GM12878 (cell line): ENCODE measurements at regions not wholly inside any gene's neighbourhood (a gene's known extent, or its start where the extent isn't known, plus 50 kb on each side); places are given as distances from the start of the nearest gene placed in this dataset.

ENCODE experiments used
- ATAC-seq: fragments of 200-7000 bp; cut with Tn5 transposase; 3 replicates; pipeline ENCODE4 v1.9.1; 2020; ENCODE audit warnings: mild to moderate bottlenecking, moderate library complexity
- BruUV-seq: library from RNA; stranded (reverse); fragments of 400-500 nt; replicated peaks from 2 replicates; lab custom pipeline; 2021; lab: Mats Ljungman, UMichigan
- CTCF ChIA-PET: fragments of 300-600 bp; sonication (Branson Sonifier 250); formaldehyde crosslinking; extraction: SDS; loops from one replicate; lab custom pipeline; 2021; ENCODE audit warnings: inconsistent platforms; lab: Yijun Ruan, JAX
- POLR2A ChIA-PET: fragments of 350-600 bp; formaldehyde crosslinking; extraction: SDS; loops from one replicate; lab custom pipeline; 2021; ENCODE audit warnings: inconsistent platforms; lab: Charles Lee
- RAD21 ChIA-PET: fragments of 300-600 bp; sonication (Branson Sonifier 250); formaldehyde crosslinking; loops from one replicate; lab custom pipeline; 2023; ENCODE audit warnings: antibody characterized with exemption; ENCODE audit not compliant: unreplicated experiment; lab: Charles Lee
- SMC1A ChIA-PET: fragments of 300-600 bp; sonication (Branson Sonifier 250); formaldehyde crosslinking; loops from one replicate; lab custom pipeline; 2023; ENCODE audit not compliant: unreplicated experiment, uncharacterized antibody; lab: Charles Lee
- DNase-seq: peaks from one replicate; pipeline ENCODE4 v3.0.0-alpha.2; 2011; ENCODE audit warnings: low read depth, low spot score
- FAIRE-seq: peaks from 3 replicates; lab custom pipeline; 2011; peaks lifted over from hg19 to GRCh38; lab: Jason Lieb, UNC
- H2AFZ ChIP-seq: 2 replicates; pipeline ENCODE4 v1.6.0; 2011; ENCODE audit warnings: low read depth, low read length, control low read depth; ENCODE audit not compliant: control insufficient read depth
- H3K27ac ChIP-seq: 2 replicates; pipeline ENCODE4 v1.5.1; 2011; ENCODE audit warnings: control low read depth; ENCODE audit not compliant: control insufficient read depth, insufficient read depth
- H3K27me3 ChIP-seq, 2 experiments: replicated peaks in 1 of 2; 2 replicates each; pipeline versions ENCODE4 v1.6.0 to v1.6.1; 2011; ENCODE audit warnings: low read length in 1 of 2; ENCODE audit not compliant: control insufficient read depth in 2 of 2, insufficient read depth in 2 of 2
- H3K36me3 ChIP-seq, 2 experiments: 2 replicates each; pipeline ENCODE4 v1.5.1; 2011; ENCODE audit warnings: low read length in 1 of 2; ENCODE audit not compliant: control insufficient read depth in 2 of 2, insufficient read depth in 2 of 2
- H3K4me1 ChIP-seq: 2 replicates; pipeline ENCODE4 v1.6.1; 2011; ENCODE audit warnings: mild to moderate bottlenecking, low read length, moderate library complexity, mixed read lengths; ENCODE audit not compliant: control insufficient read depth, insufficient read depth
- H3K4me2 ChIP-seq: 2 replicates; pipeline ENCODE4 v1.6.0; 2011; ENCODE audit warnings: control low read depth; ENCODE audit not compliant: control insufficient read depth, insufficient read depth
- H3K4me3 ChIP-seq: fragments of 200-600 bp; sonication (generic); 2 replicates; pipeline ENCODE4 v1.5.1; 2016
- H3K79me2 ChIP-seq: 2 replicates; pipeline ENCODE4 v1.6.0; 2011; ENCODE audit warnings: low read length; ENCODE audit not compliant: control insufficient read depth, insufficient read depth
- H3K9ac ChIP-seq: 2 replicates; pipeline ENCODE4 v1.8.0; 2011; ENCODE audit warnings: low read length, control low read depth, mixed read lengths; ENCODE audit not compliant: control insufficient read depth, insufficient read depth
- H3K9me3 ChIP-seq: replicated peaks from 3 replicates; pipeline ENCODE4 v1.5.1; 2011; ENCODE audit warnings: mild to moderate bottlenecking, low read length; ENCODE audit not compliant: control insufficient read depth, insufficient read depth
- H4K20me1 ChIP-seq: 2 replicates; pipeline ENCODE4 v1.6.0; 2011; ENCODE audit not compliant: control insufficient read depth, insufficient read depth
- MEF2A ChIP-seq: IDR thresholded peaks from 2 replicates; pipeline ENCODE4 v1.6.1; 2011; ENCODE audit warnings: low read depth, mild to moderate bottlenecking, low read length, moderate library complexity; ENCODE audit not compliant: insufficient read depth
- SMC3 ChIP-seq: IDR thresholded peaks from 2 replicates; pipeline ENCODE4 v1.6.1; 2011; ENCODE audit warnings: low read length, improper control_type of control experiment, borderline replicate concordance
- ZBED1 ChIP-seq: IDR thresholded peaks from 2 replicates; pipeline ENCODE4 v1.6.1; 2016; ENCODE audit warnings: borderline replicate concordance
- WGBS: methylation state at CpG from one replicate; pipeline ENCODE4 v1.1.6; 2016; ENCODE audit warnings: low lambda C conversion rate; ENCODE audit not compliant: insufficient replicate concordance, insufficient coverage; ENCODE audit errors: missing lambda C conversion rate; 5-methylcytosine and 5-hydroxymethylcytosine counted together
- in situ Hi-C: fragments of 300-500 bp; cut with MboI; formaldehyde crosslinking; loops from 9 replicates; pipeline ENCODE4 v1.14.3; 2018; ENCODE audit warnings: mixed read lengths
- intact Hi-C: fragments of 100-400 bp; cut with micrococcal nuclease; formaldehyde crosslinking; loops from one replicate; pipeline ENCODE4 v1.14.2; 2022; ENCODE audit not compliant: unreplicated experiment
- TF ChIP-seq, protein P1 (sequence below): IDR thresholded peaks from 2 replicates; pipeline ENCODE4 v1.6.1; 2011; ENCODE audit warnings: borderline replicate concordance, low read depth, mild to moderate bottlenecking, moderate library complexity, low read length; ENCODE audit not compliant: insufficient read depth, poor library complexity, severe bottlenecking

- H3K27me3 ChIP-seq = no peaks in the 10 kb centered on the region
- no peak overlapping the region for H3K27ac ChIP-seq
- H3K36me3 ChIP-seq = no peaks in the 10 kb centered on the region
- no TSS peak for BruUV-seq
- no peak for FAIRE-seq
- WGBS = 37% methylated on average over 6 of the region's 6 CpGs
- H3K79me2 ChIP-seq = no peaks in the 10 kb centered on the region
- TF ChIP-seq ZBED1 (no peak), SMC3 (no peak)
- intact Hi-C loops (no loop called here), in situ Hi-C loops (no loop called here)
- DNase-seq = no peak
- no peaks in the 10 kb centered on the region for H3K9me3 ChIP-seq
- ChIA-PET SMC1A (interaction anchor here (1.2 to 2.1 kb wide), 2 partner anchors 9 to 10 kb away, joined by 4 to 5 read pairs; no protein-coding TSS in a partner anchor), CTCF (interaction anchor here (2.1 kb wide), 1 partner anchor 9 kb away, joined by 5 read pairs; no protein-coding TSS in a partner anchor), POLR2A (no interaction called here), RAD21 (no interaction called here)
- no peaks in the 10 kb centered on the region for H4K20me1 ChIP-seq
- H3K4me3 ChIP-seq = no peak overlapping the region
- no peak overlapping the region for H3K9ac ChIP-seq
- no peaks in the 10 kb centered on the region for H3K4me1 ChIP-seq
- H3K4me2 ChIP-seq = no peak overlapping the region
- no peak overlapping the region for H2AFZ ChIP-seq
- no peak for ATAC-seq
Measured at GRCh38 chr9:26689041-26689440, 203.6 kb downstream of the CAAP1 start.

GRCh38 chr9:26687421-26687820, 205.2 kb downstream of the CAAP1 start:
- Histone ChIP-seq H3K36me3 (no peaks in the 10 kb centered on the region), H3K27ac (no peak overlapping the region), H3K4me2 (no peak overlapping the region), H3K9ac (no peak overlapping the region), H3K79me2 (no peaks in the 10 kb centered on the region), H3K9me3 (no peaks in the 10 kb centered on the region), H3K27me3 (no peaks in the 10 kb centered on the region), H3K4me3 (no peak overlapping the region), H2AFZ (no peak overlapping the region), H3K4me1 (no peaks in the 10 kb centered on the region), H4K20me1 (no peaks in the 10 kb centered on the region)
- in situ Hi-C loops (no loop called here), intact Hi-C loops (no loop called here)
- ChIA-PET CTCF (no interaction called here), POLR2A (no interaction called here), RAD21 (no interaction called here), SMC1A (no interaction called here)
- FAIRE-seq = no peak
- WGBS = 0% methylated on average over 2 of the region's 2 CpGs
- no TSS peak for BruUV-seq
- ATAC-seq = no peak
- no peak for TF ChIP-seq MEF2A
- TF ChIP-seq, protein P1, sequence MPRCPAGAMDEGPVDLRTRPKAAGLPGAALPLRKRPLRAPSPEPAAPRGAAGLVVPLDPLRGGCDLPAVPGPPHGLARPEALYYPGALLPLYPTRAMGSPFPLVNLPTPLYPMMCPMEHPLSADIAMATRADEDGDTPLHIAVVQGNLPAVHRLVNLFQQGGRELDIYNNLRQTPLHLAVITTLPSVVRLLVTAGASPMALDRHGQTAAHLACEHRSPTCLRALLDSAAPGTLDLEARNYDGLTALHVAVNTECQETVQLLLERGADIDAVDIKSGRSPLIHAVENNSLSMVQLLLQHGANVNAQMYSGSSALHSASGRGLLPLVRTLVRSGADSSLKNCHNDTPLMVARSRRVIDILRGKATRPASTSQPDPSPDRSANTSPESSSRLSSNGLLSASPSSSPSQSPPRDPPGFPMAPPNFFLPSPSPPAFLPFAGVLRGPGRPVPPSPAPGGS = no peak
- no peak for DNase-seq
